WTC11 (cell line): ENCODE measurements at regions not wholly inside any gene's neighbourhood (a gene's known extent, or its start where the extent isn't known, plus 50 kb on each side); places are given as distances from the start of the nearest gene placed in this dataset.

Experiments used
- ATAC-seq: fragments of 200-7000 bp; cut with Tn5 transposase; 2 replicates; pipeline ENCODE4 v1.10.0; 2021; ENCODE audit warnings: mild to moderate bottlenecking, moderate library complexity
- CTCF ChIA-PET: fragments of 300-600 bp; sonication (Branson Sonifier 250); formaldehyde crosslinking; loops from one replicate; lab custom pipeline; 2021; ENCODE audit warnings: antibody characterized with exemption; lab: Charles Lee
- POLR2A ChIA-PET: fragments of 350-600 bp; sonication (Branson Sonifier 250); formaldehyde crosslinking; loops from one replicate; lab custom pipeline; 2021; ENCODE audit warnings: antibody characterized with exemption; lab: Charles Lee
- DNase-seq: peaks from one replicate; pipeline ENCODE4 v3.0.0; 2021; ENCODE audit warnings: low spot score
- H3K27ac Mint-ChIP-seq: 2 replicates; pipeline ENCODE4 v1.8.0; 2021; ENCODE audit warnings: mixed read lengths
- H3K27me3 Mint-ChIP-seq: 2 replicates; pipeline ENCODE4 v1.8.0; 2021; ENCODE audit warnings: low read depth, mild to moderate bottlenecking, moderate library complexity, mixed read lengths
- H3K36me3 Mint-ChIP-seq: 2 replicates; pipeline ENCODE4 v1.8.0; 2021; ENCODE audit warnings: mixed read lengths
- H3K4me1 Mint-ChIP-seq: 2 replicates; pipeline ENCODE4 v1.8.0; 2022; ENCODE audit warnings: mixed read lengths
- H3K4me3 Mint-ChIP-seq: 2 replicates; pipeline ENCODE4 v1.8.0; 2021; ENCODE audit warnings: mild to moderate bottlenecking, moderate library complexity, mixed read lengths
- H3K9me3 Mint-ChIP-seq: 2 replicates; pipeline ENCODE4 v1.8.0; 2021; ENCODE audit warnings: mixed read lengths
- AFF4 ChIP-seq: sonication (generic); formaldehyde crosslinking; IDR thresholded peaks from 2 replicates; pipeline ENCODE4 v1.8.1; 2023; ENCODE audit warnings: mild to moderate bottlenecking, missing genetic modification reagents, borderline replicate concordance
- CREM ChIP-seq: sonication (generic); formaldehyde crosslinking; IDR thresholded peaks from 2 replicates; pipeline ENCODE4 v1.8.1; 2022; ENCODE audit warnings: mild to moderate bottlenecking, missing genetic modification reagents, moderate library complexity
- ESRRA ChIP-seq: sonication (generic); formaldehyde crosslinking; IDR thresholded peaks from 2 replicates; pipeline ENCODE4 v1.8.1; 2022; ENCODE audit warnings: mild to moderate bottlenecking, missing genetic modification reagents, borderline replicate concordance
- FOXJ3 ChIP-seq: sonication (generic); formaldehyde crosslinking; IDR thresholded peaks from 2 replicates; pipeline ENCODE4 v1.9.0; 2021; ENCODE audit warnings: missing genetic modification reagents, mild to moderate bottlenecking, borderline replicate concordance
- GRHL2 ChIP-seq: fragments of 250-450 bp; sonication (Bioruptor Pico); IDR thresholded peaks from 2 replicates; pipeline ENCODE4 v1.8.0; 2022; ENCODE audit warnings: mild to moderate bottlenecking, moderate library complexity; ENCODE audit not compliant: insufficient replicate concordance, severe bottlenecking
- MLX ChIP-seq: sonication (generic); formaldehyde crosslinking; IDR thresholded peaks from 2 replicates; pipeline ENCODE4 v1.8.1; 2023; ENCODE audit warnings: mild to moderate bottlenecking, missing genetic modification reagents, moderate library complexity
- MYBL2 ChIP-seq: sonication (generic); formaldehyde crosslinking; IDR thresholded peaks from 2 replicates; pipeline ENCODE4 v1.8.1; 2023; ENCODE audit warnings: mild to moderate bottlenecking, moderate library complexity, missing genetic modification reagents
- OVOL2 ChIP-seq: fragments of 250-450 bp; sonication (Bioruptor Pico); IDR thresholded peaks from 2 replicates; pipeline ENCODE4 v1.9.0; 2021; ENCODE audit warnings: mild to moderate bottlenecking, borderline replicate concordance
- PRRX2 ChIP-seq: fragments of 250-450 bp; sonication (Bioruptor Pico); IDR thresholded peaks from 2 replicates; pipeline ENCODE4 v1.8.0; 2021; ENCODE audit warnings: mild to moderate bottlenecking
- TCF7 ChIP-seq: sonication (generic); formaldehyde crosslinking; IDR thresholded peaks from 2 replicates; pipeline ENCODE4 v1.8.0; 2022; ENCODE audit warnings: mild to moderate bottlenecking, low read depth, missing genetic modification reagents, moderate library complexity
- TP53 ChIP-seq: sonication (generic); formaldehyde crosslinking; IDR thresholded peaks from 2 replicates; pipeline ENCODE4 v1.8.1; 2023; ENCODE audit warnings: mild to moderate bottlenecking, missing genetic modification reagents
- ZNF121 ChIP-seq: sonication (generic); formaldehyde crosslinking; IDR thresholded peaks from 2 replicates; pipeline ENCODE4 v1.8.0; 2023; ENCODE audit warnings: missing genetic modification reagents
- ZNF138 ChIP-seq: sonication (generic); formaldehyde crosslinking; conservative IDR thresholded peaks from 2 replicates; pipeline ENCODE4 v1.8.1; 2022; ENCODE audit warnings: mild to moderate bottlenecking, moderate library complexity, missing genetic modification reagents
- ZNF219 ChIP-seq: sonication (generic); formaldehyde crosslinking; IDR thresholded peaks from 2 replicates; pipeline ENCODE4 v1.8.0; 2023; ENCODE audit warnings: missing genetic modification reagents, mild to moderate bottlenecking, borderline replicate concordance
- ZNF317 ChIP-seq: sonication (generic); formaldehyde crosslinking; IDR thresholded peaks from 2 replicates; pipeline ENCODE4 v1.8.1; 2023; ENCODE audit warnings: low read depth, mild to moderate bottlenecking, moderate library complexity, missing genetic modification reagents, borderline replicate concordance
- ZNF532 ChIP-seq: fragments of 250-450 bp; sonication (Bioruptor Pico); IDR thresholded peaks from 2 replicates; pipeline ENCODE4 v1.9.0; 2021; ENCODE audit warnings: mild to moderate bottlenecking, borderline replicate concordance

GRCh38 chr5:133848341-133848811, 120.0 kb downstream of the C5orf15 start:
- POLR2A ChIA-PET, result no interaction called here
- TF ChIP-seq ZNF219 (CRISPR knock-in tag) (no peak), PRRX2 (CRISPR knock-in tag) (no peak), GRHL2 (CRISPR knock-in tag) (no peak), TCF7 (CRISPR knock-in tag) (no peak), CREM (CRISPR knock-in tag) (no peak), FOXJ3 (CRISPR knock-in tag) (no peak), AFF4 (CRISPR knock-in tag) (no peak), ZNF121 (CRISPR knock-in tag) (no peak), TP53 (no peak), ZNF532 (CRISPR knock-in tag) (no peak), ZNF317 (CRISPR knock-in tag) (no peak), MYBL2 (CRISPR knock-in tag) (no peak), ZNF138 (CRISPR knock-in tag) (no peak)
- Mint-ChIP-seq H3K36me3 (no peaks in the 10 kb centered on the region), H3K27me3 (no peaks in the 10 kb centered on the region), H3K27ac (no peak overlapping the region), H3K9me3 (peaks cover 8% of the 10 kb centered on the region), H3K4me3 (no peak overlapping the region), H3K4me1 (no peaks in the 10 kb centered on the region)
- DNase-seq (no peak), ATAC-seq (no peak)
- CTCF ChIA-PET, result interaction anchor here (0.9 kb wide), 1 partner anchor 191 kb away, joined by 3 read pairs; no protein-coding TSS in a partner anchor

GRCh38 chr5:133847886-133848285, 120.5 kb downstream of the C5orf15 start:
- TF ChIP-seq ESRRA (CRISPR knock-in tag) (no peak), ZNF121 (CRISPR knock-in tag) (no peak), TCF7 (CRISPR knock-in tag) (no peak), OVOL2 (CRISPR knock-in tag) (no peak), MLX (CRISPR knock-in tag) (no peak), FOXJ3 (CRISPR knock-in tag) (no peak), ZNF219 (CRISPR knock-in tag) (no peak)
- TF ChIP-seq, all 79 proteins: peak for 0
- H3K4me3 Mint-ChIP-seq, result no peak overlapping the region
- no peak for ATAC-seq

More at GRCh38 chr5:133847886-133848285, 120.5 kb downstream of the C5orf15 start:
- H3K27me3 Mint-ChIP-seq, result no peaks in the 10 kb centered on the region
- ChIA-PET POLR2A (no interaction called here), CTCF (interaction anchor here (0.9 to 1.2 kb wide), 2 partner anchors 22 to 192 kb away, joined by 3 to 5 read pairs; no protein-coding TSS in a partner anchor)
- H3K4me1 Mint-ChIP-seq, result no peaks in the 10 kb centered on the region
- DNase-seq, result no peak
- no peak overlapping the region for H3K27ac Mint-ChIP-seq
- peaks cover 8% of the 10 kb centered on the region for H3K9me3 Mint-ChIP-seq
- H3K36me3 Mint-ChIP-seq, result no peaks in the 10 kb centered on the region
